NOMO-1 (cell line): ENCODE measurements at regions not wholly inside any gene's neighbourhood (a gene's known extent, or its start where the extent isn't known, plus 50 kb on each side); places are given as distances from the start of the nearest gene placed in this dataset.
"Not testable (repeated sequence)": the region's sequence is repeated elsewhere in the genome, so short reads cannot be mapped to it uniquely, and the experiment has no call there.

Source experiments
- DNase-seq, 2 experiments: peaks; one replicate each; lab custom pipeline; 2025; ENCODE audit not compliant: unreplicated experiment in 2 of 2; lab: John Stamatoyannopoulos, UW

DNA sequence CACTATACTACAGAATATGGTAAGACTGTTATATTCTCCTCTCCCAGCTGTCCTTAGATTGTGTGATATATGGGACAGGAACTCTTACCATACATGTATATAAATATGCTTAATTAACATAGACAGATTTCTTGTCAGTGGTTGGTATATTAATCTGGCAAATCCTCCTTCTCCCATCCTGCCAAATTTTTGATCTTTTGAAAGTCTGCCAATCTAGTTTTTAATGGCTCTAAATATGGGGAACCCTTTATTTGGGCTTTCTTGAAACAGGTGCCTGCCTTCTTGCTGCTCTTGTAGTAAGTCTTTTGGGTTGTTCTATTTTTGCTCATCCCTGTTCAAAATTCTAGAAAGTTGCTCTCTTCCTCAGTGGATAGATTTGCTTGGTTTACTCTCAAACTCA is 63.5 kb downstream of the SPATA31D1 start:
- no peak for DNase-seq

DNA sequence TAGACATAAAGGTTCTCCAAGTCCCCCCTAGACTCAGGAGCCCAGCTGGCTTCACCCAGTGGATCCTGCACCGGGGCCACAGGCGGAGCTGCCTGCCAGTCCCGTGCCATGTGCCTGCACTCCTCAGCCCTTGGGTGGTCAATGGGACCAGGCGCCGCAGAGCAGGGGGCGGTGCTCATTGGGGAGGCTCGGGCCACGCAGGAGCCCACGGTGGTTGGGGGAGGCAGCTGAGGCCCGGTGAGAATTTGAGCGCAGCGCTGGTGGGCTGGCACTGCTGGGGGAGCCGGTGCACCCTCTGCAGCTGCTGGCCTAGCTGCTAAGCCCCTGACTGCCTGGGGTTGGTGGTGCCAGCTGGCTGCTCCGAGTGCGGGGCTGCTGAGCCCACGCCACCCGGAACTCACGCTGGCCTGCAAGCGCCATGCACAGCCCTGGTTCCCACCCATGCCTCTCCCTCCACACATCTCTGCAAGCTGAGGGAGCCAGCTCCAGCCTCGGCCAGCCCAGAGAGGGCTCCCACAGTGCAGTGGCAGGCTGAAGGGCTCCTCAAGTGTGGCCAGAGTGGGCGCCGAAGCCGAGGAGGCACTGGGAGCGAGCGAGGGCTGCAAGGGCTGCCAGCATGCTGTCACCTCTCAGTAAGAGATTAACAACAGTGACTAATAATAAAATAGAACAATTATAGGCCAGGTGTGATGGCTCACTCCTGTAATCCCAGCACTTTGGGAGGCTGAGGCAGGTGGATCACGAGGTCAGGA is 65.9 kb downstream of the SPATA31D1 start:
- DNase-seq = no peak

DNA sequence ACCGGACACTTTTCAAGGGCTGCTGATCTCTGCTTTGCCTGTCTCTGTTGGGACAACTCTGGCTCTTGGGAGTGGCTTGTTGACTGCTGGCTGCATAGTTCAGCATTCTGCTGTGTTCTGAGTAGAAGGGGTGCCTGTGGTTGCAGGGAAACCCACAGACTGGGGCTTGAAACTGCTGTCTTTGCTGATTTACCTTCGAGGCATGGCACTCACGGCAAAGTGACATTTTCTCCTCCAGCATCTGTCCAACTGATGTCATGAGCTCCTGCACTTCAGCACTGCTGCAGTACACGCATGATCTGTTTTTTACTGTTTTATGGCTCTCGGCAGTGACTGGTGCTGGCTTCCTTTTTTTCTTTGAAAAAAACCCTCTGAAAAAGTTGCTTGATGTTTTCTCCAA is 69.2 kb downstream of the SPATA31D1 start:
- DNase-seq = no peak

DNA sequence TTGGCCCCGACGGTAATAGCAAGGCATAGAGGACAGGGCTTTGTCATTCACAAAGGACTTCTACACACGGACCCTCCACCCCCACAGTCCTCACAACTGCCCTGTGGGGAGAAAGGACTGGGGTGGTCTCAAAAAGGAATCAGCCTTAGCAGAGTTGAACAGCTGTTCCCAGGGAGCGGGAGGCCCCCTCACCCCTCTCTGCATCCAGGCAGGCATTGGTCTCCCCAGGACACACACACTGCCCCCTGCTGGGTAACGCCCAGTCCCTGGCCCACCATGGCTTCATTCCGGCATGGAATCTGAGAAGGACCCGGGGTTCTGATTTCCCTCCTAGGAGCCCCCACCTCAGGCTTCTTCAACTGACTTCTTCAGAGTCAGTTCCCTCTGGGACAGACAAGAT is 73.2 kb downstream of the SPATA31D1 start:
- not testable (repeated sequence) for DNase-seq

DNA sequence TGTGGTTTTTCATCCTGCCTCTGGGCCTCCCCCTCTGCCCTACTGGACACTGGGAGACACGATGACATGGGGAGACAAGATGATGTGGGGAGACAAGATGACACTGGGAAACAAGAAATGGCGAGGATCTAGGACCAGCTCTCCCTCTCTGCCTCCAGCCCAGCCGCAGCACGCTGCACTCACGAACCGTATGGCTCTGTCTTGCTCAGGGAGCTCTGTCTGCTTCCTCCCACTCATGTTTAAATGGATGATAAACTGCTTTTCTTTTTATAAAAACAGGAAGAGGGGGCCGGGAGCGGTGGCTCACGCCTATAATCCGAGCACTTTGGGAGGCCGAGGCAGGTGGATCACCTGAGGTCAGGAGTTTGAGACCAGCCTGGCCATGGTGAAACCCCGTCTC is 73.7 kb downstream of the SPATA31D1 start:
- DNase-seq = no peak

DNA sequence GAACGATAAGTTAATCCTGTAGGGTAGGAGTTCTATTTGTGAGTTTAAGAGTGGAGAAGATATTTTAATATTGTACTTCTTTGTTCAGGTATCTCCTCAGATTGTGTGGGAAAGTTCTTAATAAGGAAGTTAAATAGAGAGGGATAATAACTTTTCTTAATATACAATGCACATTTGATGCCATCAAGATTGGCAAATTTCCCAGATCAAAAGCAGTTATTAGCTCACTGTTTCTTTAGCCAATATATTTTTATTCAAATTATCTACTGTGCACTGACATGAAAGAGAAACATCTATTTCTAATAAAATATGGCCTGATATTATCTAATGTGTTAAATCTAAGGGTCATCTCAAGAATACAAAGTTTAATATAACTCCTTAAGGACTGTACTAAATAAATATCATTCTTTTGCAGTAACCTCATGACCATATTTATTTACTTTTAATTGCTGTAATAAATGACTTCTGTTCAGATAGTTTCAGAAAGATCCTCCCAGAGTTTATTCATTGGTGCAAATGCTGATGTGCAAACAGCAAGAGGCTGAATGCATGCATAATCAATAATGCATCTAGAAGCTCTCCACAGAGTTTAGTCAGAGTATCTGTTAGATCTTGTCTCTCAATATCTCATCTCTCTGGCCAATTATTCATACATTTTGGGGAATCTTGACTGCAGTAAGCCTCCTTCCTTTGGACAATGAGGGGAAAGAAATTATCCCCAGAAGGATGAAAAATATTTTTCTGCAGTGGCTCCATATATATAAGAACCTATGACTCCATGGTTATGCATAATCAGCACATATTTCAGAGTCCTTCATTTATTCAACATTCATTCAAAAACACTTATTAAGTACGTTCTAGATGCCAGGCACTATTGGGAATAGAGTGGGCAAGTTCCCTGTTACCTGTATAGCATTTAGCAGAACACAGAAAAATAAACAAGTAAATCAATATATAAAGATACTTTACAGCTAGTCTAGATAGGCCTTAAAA is 85.3 kb downstream of the SPATA31D1 start:
- no peak for DNase-seq

DNA sequence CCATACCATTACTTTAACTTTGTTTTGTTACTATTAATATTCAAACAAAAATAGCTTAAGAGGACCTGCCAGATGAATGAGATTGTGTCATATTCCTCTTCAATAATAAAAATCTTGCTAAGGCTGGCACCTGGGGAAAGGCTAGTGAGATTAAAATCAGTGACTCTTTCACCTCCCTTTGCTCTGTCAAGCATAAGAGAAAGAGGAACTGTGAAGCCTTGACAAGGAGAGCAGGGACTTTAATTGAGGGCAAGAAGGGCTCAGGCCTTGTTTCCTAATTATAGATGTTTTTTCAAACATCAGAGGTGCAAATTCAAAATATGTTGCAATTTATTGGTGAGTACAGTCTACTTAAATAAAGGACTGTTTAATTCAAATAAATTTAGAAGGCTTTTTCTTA is 91.7 kb downstream of the SPATA31D1 start:
- DNase-seq = no peak

DNA sequence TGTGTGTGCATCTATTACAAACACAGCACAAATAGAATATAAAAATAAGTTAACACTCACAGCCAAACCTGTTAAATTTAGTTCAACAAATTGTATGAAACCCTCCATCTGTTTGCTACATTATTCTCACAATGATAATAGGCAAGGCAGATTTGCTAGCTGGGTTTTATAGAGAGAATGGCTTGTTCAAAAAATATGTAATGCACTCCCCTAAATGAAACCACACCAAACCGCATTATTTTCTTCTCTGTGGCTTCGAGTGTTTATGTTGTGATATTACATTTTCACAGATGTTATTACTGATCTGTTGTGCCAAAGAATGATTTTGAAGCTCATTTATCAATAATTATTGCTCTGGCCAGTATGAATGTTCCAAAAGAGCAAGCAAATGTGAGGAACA is 92.9 kb downstream of the SPATA31D1 start:
- DNase-seq = no peak

DNA sequence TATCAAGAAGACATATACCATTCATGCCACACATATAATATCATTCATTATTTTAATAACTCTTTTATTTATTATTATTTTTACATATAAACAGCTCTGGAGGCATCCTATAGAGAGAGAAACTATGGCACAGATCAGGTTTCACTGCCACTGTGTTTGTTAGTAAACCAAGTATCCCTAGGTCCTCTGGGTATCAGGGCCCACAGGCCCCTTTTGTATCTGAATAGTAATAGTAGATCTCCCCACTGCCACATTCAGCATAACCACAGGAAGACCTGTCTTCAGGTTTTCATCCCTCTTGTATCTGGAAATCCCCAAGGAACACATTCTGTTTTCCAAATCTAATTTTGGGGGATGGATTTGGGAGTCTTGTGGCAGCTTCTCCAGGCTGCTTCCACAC is 94.0 kb downstream of the SPATA31D1 start:
- no peak for DNase-seq

DNA sequence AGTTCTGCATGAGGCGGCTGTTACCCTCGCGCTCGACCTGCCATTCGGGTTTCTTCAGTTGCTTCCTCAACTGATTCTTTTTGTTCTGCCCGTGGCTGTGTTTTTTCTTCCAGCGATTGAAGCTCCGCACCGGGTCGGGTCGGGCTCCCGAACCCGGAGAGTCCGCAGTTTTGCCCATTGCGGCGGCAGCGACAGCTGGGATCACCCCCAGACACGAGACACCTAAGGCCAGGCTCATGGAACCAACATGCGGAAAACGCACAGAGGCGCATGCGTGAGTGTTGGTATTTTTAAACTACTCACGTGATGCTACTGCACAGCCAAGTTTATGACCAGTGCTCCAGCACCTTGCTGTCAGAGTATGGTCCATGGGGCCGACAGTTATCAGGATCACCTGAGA is 100.0 kb downstream of the SPATA31D1 start:
- no peak for DNase-seq

DNA sequence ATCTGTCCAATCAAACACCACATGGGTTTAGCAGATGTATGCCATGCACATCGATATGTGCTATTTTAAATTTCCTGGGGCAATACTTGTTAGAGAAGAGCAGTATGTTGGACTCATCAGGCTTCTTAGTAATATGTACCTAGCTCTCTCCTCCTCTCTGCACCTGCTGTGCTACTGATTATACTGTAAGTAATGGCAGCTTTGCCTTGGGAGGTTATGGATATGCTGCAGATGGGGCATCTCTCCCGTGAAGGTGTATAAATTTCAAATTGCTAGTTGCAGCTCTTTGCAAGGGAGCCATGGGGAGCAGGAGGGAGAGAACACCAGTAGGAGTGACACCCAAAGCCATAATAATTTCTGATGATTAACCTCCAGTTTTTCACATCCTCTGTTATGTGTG is 101.5 kb downstream of the SPATA31D1 start:
- no peak for DNase-seq

DNA sequence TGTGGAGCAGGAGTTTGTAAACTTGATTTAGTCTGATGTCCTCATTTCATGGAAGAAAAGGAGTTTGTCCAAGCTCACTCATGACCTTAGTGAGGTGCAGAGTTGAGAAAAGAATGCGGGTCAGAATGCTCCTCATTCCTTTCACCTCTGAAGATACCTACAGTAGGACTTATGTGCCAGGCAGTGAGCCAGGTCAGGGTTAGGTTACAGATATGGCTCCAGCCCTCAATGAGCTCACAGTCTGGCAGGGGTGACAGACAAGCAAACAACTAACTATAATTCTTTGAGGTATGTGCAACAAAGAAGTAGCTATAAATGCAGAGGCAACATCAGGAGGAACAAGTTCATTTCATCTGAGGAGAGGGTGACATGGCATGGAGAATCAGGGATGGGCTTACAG is 102.5 kb downstream of the SPATA31D1 start:
- no peak for DNase-seq

DNA sequence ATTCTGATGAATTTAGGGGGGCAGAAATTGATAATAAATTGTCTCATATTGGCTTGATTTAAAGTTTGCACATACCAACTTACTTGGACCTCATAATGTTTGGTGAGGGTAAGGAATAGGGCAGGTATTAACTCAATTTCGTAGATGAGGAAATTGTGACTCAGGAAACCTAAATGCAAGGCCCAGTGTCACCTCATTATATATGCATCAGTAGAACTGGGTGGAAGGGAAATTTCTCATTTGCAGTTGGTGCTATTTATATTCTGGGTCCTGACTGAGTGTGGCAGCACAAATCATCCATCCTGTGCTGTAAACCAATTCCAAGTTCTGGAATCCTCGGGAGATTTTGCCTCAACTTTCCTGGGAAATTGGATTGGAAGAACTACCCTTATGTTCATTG is 103.0 kb downstream of the SPATA31D1 start:
- no peak for DNase-seq

DNA sequence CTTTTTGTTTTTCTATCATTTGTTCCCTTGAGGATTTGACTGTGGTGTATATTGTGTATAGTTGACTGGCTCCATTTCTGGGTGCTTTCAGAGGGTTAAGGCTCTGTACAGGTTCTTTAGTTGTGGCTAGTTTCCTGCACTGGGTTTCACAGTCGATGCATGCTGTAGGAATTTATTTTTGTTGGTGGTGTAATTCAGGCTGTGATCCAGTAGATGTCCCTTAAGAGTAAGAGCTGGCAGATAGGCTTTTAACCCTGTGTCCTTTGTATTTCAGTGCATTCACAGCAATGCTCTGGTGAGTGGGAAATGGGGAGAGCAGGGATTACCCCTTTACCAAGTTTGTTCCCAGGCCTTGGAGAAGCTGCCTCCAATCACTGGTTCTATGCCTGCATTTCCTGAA is 112.9 kb downstream of the SPATA31D1 start:
- DNase-seq = no peak

DNA sequence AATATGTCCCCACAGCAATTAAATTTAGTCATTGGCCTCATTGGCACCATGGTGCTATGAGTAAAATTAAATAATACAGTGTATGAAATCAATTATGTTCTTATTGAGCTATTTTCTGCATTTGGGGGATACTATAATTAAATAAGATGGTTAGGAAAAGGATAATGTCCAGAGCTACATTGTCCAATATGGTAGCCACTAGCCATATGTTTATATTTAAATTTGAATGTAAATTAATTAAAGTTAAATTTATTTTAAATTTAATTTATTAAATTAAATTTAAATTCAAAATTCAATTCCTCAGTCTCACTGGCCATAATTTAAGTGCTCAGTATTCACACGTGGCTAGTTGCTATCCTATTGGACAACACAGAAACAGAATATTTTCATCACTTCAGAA is 115.7 kb downstream of the SPATA31D1 start:
- no peak for DNase-seq

DNA sequence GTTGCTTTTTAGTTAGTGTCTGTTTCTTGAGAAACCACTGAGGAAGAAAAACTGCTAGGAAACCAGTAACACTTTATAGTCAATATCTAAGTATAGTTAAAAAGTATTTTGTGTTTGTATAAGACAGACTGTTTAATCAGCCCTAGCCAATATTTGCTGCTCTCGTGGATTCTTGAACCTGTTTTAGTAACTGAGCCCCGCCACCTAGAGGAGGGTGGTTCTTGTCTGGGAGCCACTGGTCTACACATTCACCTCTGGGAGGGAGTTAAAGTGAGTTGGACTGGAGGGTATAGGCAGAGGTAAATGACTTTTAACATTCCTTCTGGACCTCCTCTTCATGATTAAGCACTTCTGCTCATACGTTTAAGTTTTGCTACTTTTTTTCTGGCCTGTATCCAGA is 117.2 kb downstream of the SPATA31D1 start:
- no peak for DNase-seq

DNA sequence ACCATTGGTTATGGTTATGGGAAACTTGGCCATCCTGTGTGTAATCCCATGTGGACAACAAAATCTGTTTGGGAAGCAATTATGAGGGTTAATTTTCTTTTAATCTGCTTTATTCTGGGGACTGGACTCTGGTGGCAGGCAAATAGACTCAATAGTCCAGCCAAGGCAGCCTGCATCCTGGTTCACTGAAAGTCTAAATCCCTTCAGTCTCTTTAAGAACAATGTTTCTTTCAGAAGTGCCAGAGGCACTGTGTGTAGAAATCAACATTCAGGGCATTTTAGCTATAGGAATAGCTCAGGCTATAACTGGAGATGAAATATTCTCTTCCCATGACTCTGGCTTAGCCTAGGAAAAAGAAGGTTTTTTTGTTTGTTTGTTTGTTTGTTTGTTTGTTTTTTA is 118.0 kb downstream of the SPATA31D1 start:
- no peak for DNase-seq

DNA sequence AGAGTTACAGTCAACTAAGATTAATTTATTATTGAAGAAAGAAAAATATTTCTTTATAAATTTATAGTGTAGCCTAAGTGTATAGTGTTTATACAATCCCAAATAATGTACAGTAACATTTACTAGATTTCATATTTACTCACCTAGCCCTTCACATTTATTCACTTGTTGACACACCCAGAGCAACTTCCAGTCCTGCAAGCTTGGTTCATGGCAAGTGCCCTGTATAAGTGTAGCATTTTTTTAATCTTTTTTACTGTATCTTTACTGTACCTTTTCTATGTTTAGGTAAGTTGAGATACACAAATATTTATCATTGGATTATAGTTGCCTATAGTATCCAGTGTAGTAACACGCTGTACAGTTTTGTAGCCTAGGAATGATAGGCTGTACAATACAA is 119.9 kb downstream of the SPATA31D1 start:
- DNase-seq = no peak

DNA sequence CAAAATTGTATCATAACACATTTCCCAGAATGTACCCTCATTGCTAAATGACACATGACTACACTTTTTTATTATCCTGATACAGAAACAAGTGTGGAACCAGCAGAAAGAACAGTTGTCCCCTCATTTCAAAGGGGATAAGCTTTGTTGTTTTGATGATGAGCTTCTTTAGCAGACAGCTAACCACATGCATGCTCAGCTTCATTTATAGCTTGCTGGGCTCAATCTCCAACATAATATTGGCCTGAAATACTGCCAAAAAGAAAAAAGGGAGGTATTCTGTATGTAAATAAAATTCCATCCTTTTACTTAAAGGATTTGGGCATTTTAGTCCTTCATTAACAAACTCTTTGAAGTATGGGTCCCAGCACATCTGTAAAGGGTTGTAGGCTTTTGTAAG is 120.4 kb downstream of the SPATA31D1 start:
- DNase-seq = no peak

DNA sequence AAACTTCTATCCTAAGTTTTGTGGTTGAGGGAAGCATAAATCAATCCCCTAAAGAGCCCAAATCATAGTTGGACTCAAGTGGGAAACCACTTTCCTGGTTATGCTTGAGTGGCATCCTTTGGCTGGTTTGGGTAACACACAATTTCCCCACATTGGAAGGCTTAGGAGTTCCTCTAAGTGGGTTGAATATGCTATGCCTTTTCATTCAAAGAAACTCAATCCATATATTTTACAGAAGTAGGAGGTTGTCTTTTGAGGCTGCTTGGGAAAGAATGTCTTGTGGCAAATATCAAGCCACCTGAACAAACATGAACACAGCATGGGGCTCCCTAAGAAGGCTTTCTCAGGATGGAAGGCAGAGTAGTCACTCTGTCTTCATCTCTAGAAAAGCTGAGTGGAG is 121.1 kb downstream of the SPATA31D1 start:
- DNase-seq = no peak

DNA sequence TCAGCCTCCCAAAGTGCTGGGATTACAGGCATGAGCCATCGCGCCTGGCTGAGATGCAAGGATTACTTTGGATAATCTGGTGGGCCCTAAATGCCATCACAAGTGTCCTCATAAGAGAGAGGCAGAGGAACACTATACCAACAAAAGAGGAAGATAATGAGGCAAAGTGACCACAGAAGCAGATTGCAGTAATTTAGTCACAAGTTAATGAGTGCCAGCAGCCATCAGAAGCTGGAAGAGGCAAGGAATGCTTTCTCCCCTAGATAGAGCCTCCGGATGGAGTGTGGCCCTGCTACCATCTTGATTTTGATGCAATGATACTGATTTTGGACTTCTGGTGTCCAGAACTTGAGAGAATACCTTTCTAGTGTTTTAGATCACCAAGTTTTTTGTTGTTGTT is 122.3 kb downstream of the SPATA31D1 start:
- DNase-seq = no peak

DNA sequence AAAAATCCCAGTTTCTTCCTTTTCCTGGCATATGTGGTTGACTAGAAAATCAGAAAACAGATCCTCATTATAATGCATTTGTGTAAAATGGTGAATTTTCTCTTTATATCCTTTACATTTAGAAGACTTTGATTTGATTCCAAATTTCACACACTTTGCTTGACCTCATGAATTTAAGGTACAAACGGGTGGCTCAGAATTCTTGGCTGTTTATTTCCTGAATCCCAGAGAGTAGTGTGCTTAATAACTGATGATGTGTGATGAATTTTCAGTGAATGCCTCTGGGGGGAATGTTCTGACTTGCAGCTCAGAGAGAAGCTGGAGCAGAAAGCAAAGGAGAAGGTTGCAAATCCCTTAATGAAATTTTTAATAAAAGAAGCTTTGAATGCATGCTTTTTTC is 126.8 kb downstream of the SPATA31D1 start:
- DNase-seq = no peak
